Fibroblast of skin of scalp (primary cell): ENCODE measurements at regions not wholly inside any gene's neighbourhood (a gene's known extent, or its start where the extent isn't known, plus 50 kb on each side); places are given as distances from the start of the nearest gene placed in this dataset.
"Not testable (repeated sequence)": the region's sequence is repeated elsewhere in the genome, so short reads cannot be mapped to it uniquely, and the experiment has no call there.

ENCODE experiments used
- DNase-seq: peaks from one replicate; pipeline ENCODE4 v3.0.0-alpha.2; 2013

- no peak for DNase-seq
These were observed 115.7 kb upstream of the VEPH1 start for GRCh38 chr3:157618886-157619285.

GRCh38 chr3:157618075-157618760 lies 115.0 kb upstream of the VEPH1 start:
- peak; percentile 85 for DNase-seq

GRCh38 chr3:157614896-157615295 lies 111.7 kb upstream of the VEPH1 start:
- no peak for DNase-seq

GRCh38 chr3:157611536-157612076 lies 108.4 kb upstream of the VEPH1 start:
- DNase-seq = no peak

- DNase-seq = no peak
These were observed 107.8 kb upstream of the VEPH1 start for GRCh38 chr3:157610876-157611535.

GRCh38 chr3:157607826-157608405 lies 104.7 kb upstream of the VEPH1 start:
- no peak for DNase-seq

- no peak for DNase-seq
These were observed 103.6 kb upstream of the VEPH1 start for GRCh38 chr3:157606852-157607197.

- peak; percentile 72 for DNase-seq
These were observed 103.0 kb upstream of the VEPH1 start for GRCh38 chr3:157606011-157606851.

GRCh38 chr3:157605356-157605755 lies 102.1 kb upstream of the VEPH1 start:
- DNase-seq = no peak

- no peak for DNase-seq
These were observed 99.2 kb upstream of the VEPH1 start for GRCh38 chr3:157602424-157602823.

- no peak for DNase-seq
These were observed 92.0 kb upstream of the VEPH1 start for GRCh38 chr3:157595259-157595658.

GRCh38 chr3:157594413-157594812 lies 91.2 kb upstream of the VEPH1 start:
- DNase-seq = no peak

- no peak for DNase-seq
These were observed 89.6 kb upstream of the VEPH1 start for GRCh38 chr3:157592769-157593168.

GRCh38 chr3:157590273-157590672 lies 87.1 kb upstream of the VEPH1 start:
- no peak for DNase-seq

- DNase-seq = peak; percentile 30
These were observed 86.0 kb upstream of the VEPH1 start for GRCh38 chr3:157589211-157589610.

GRCh38 chr3:157588386-157589060 lies 85.3 kb upstream of the VEPH1 start:
- no peak for DNase-seq

GRCh38 chr3:157586293-157586692 lies 83.1 kb upstream of the VEPH1 start:
- no peak for DNase-seq

- DNase-seq = no peak
These were observed 82.2 kb upstream of the VEPH1 start for GRCh38 chr3:157585386-157585785.

GRCh38 chr3:157582637-157582973 lies 79.4 kb upstream of the VEPH1 start:
- DNase-seq = no peak

GRCh38 chr3:157581956-157582636 lies 78.9 kb upstream of the VEPH1 start:
- not testable (repeated sequence) for DNase-seq

- peak; percentile 53 for DNase-seq
These were observed 78.2 kb upstream of the VEPH1 start for GRCh38 chr3:157581371-157581770.

- DNase-seq = no peak
These were observed 75.0 kb upstream of the VEPH1 start for GRCh38 chr3:157578181-157578580.
